ENCODE measurements at regions not wholly inside any gene's neighbourhood (a gene's known extent, or its start where the extent isn't known, plus 50 kb on each side); places are given as distances from the start of the nearest gene placed in this dataset.

DNA sequence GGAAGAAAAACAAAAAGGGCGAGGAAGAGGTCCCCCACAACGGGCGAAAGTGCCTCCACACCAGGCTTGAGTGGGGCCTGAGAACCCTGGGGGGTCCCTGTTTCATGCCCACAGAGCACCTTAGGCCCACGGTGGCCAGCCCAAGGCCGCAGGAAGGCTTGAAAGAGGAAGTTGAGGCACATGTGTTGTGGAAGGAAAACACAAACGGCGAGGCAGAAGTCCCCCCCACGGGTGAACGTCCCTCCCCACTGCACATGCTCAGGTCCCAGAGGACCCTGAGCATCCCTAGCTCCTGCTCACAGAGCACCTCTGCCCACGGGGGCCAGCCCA is 371.5 kb downstream of the ALG10 start:
- FAIRE-seq = no peak
- no peak overlapping the region for H3K4me3 ChIP-seq (ENCODE audit: low read depth, low read length)
- TF ChIP-seq, protein P1, sequence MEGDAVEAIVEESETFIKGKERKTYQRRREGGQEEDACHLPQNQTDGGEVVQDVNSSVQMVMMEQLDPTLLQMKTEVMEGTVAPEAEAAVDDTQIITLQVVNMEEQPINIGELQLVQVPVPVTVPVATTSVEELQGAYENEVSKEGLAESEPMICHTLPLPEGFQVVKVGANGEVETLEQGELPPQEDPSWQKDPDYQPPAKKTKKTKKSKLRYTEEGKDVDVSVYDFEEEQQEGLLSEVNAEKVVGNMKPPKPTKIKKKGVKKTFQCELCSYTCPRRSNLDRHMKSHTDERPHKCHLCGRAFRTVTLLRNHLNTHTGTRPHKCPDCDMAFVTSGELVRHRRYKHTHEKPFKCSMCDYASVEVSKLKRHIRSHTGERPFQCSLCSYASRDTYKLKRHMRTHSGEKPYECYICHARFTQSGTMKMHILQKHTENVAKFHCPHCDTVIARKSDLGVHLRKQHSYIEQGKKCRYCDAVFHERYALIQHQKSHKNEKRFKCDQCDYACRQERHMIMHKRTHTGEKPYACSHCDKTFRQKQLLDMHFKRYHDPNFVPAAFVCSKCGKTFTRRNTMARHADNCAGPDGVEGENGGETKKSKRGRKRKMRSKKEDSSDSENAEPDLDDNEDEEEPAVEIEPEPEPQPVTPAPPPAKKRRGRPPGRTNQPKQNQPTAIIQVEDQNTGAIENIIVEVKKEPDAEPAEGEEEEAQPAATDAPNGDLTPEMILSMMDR (IDR thresholded peaks at IDR 0.05; ENCODE audit: insufficient read depth, low read length, severe bottlenecking) = no peak
- H3K36me3 ChIP-seq (ENCODE audit: control insufficient read depth, insufficient read depth, low read length) = no peaks in the 10 kb centered on the region
- DNase-seq (ENCODE audit: low read depth) = no peak
- H3K27me3 ChIP-seq (ENCODE audit: control insufficient read depth, insufficient read depth, low read length) = no peaks in the 10 kb centered on the region

DNA sequence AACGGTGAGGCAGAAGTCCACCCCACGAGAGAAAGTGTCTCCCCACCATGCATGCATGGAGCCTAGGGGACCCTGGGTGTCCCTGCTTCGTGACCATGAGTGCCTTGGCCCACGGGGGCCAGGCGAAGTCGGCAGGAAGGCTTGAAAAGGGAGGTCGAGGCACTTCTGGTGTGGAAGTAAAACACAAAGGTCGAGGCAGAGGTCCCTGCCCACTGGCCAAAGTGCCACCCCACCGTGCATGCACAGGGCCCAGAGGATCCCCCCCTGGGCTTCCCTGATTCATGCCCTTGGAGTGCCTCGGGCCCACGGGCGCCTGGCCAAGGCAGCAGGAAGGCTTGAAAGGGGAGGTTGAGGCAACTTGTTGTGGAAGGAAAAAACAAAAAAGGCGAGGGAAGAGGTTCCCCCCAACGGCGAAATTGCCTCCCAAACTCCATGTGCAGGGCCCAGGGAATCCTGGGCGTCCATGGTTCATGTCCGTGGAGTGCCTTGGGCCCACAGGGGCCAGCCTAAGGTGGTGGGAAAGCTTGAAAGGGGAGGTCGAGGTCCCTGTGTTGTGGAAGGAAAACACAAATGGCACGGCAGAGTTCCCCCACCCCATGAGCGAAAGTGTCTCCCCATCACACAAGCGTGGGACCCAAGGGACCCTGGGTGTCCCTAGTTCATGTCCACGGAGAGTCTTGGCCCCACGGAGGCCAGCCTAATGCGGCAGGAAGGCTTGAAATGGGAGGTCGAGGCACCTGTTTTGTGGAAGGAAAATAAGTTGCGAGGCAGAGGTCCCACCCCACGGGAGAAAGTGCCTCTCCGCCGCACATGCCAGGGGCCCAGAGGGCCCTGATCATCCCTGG is 372.1 kb downstream of the ALG10 start:
- FAIRE-seq = no peak
- H3K36me3 ChIP-seq (ENCODE audit: control insufficient read depth, insufficient read depth, low read length) = no peaks in the 10 kb centered on the region
- DNase-seq (ENCODE audit: low read depth) = no peak
- TF ChIP-seq, protein P1 (IDR thresholded peaks at IDR 0.05; ENCODE audit: insufficient read depth, low read length, severe bottlenecking) = no peak
- H3K4me3 ChIP-seq (ENCODE audit: low read depth, low read length) = no peak overlapping the region
- no peaks in the 10 kb centered on the region for H3K27me3 ChIP-seq (ENCODE audit: control insufficient read depth, insufficient read depth, low read length)

- Histone ChIP-seq H3K4me3 (ENCODE audit: low read depth, low read length) (no peak overlapping the region), H3K27me3 (ENCODE audit: control insufficient read depth, insufficient read depth, low read length) (no peaks in the 10 kb centered on the region), H3K36me3 (ENCODE audit: control insufficient read depth, insufficient read depth, low read length) (no peaks in the 10 kb centered on the region)
- no peak for FAIRE-seq
- no peak for DNase-seq (ENCODE audit: low read depth)
- TF ChIP-seq, protein P1 (IDR thresholded peaks at IDR 0.05; ENCODE audit: insufficient read depth, low read length, severe bottlenecking) = no peak
Observed at GRCh38 chr12:34395056-34396005, 373.0 kb downstream of the ALG10 start.

DNA sequence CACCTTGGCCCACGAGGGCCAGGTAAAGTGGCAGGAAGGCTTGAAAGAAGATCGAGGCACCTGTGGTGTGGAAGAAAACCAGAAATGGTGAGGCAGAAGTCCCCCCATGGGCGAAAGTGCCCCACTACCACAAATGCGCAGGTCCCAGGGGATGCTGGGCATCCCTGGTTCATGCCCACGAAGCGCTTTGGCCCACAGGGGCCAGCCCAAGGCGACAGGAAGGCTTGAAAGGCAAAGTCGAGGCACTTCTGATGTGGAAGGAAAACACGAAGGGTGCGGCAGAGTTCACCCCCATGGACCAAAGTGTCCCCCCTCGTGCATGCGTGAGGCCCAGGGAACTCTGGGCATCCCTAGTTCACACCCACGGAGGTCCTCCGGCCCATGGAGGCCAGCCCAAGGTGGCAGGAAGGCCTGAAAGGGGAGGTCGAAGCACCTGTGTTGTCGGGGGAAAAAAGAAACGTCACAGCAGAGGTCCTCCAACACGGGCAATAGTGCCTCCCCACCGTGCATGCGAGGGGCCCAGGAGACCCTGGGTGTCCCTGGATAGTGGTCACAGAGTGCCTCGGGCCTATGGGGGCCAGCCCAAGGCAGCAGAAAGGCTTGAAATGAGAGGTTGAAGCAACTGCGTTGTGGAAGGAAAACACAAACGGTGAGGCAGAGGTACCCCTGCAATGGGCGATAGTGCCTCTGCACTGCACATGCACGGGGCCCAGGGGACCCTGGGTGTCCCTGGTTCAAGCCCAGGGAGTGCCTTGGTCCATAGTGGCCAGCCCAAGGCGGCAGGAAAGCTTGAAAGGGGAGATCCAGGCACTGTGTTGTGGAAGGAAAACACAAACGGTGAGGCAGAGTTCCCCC is 373.9 kb downstream of the ALG10 start:
- no peak for DNase-seq (ENCODE audit: low read depth)

More for the DNA sequence above, 373.9 kb downstream of the ALG10 start:
- Histone ChIP-seq H3K36me3 (ENCODE audit: control insufficient read depth, insufficient read depth, low read length) (no peaks in the 10 kb centered on the region), H3K4me3 (ENCODE audit: low read depth, low read length) (no peak overlapping the region), H3K27me3 (ENCODE audit: control insufficient read depth, insufficient read depth, low read length) (no peaks in the 10 kb centered on the region)
- no peak for FAIRE-seq
- TF ChIP-seq, protein P1 (IDR thresholded peaks at IDR 0.05; ENCODE audit: insufficient read depth, low read length, severe bottlenecking) = no peak
